ENCODE measurements at regions not wholly inside any gene's neighbourhood (a gene's known extent, or its start where the extent isn't known, plus 50 kb on each side); places are given as distances from the start of the nearest gene placed in this dataset.

DNA sequence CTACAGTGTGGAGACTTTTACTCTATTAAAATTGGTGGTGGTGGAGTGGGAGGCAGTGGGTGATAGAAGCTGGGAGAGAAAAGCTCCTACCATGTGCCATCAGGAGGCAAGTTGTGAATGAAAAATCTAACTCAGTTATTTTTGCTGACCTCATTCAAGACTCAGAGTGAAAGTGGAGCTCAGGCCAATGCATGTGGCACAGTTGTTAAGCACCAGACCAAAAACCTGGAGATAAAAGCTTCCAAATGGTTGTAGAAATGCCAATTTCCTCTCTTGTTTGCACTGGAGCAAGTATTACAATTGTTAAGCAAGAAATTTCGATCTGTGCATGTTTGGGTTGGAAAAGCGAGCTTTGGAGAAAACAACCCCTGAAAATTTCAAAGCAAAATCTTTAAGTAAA lies 81.5 kb upstream of the PRICKLE2 start:
- H3K9me3 ChIP-seq (ENCODE audit: insufficient read depth, low read depth, low read length): no peaks in the 10 kb centered on the region
- no peaks in the 10 kb centered on the region for H3K27me3 ChIP-seq (ENCODE audit: insufficient read depth, low read length)
- no peaks in the 10 kb centered on the region for H3K4me1 ChIP-seq (ENCODE audit: insufficient read depth, low read length)
- no peaks in the 10 kb centered on the region for H3K36me3 ChIP-seq (ENCODE audit: insufficient read depth, low read depth, low read length)
- no peak overlapping the region for H3K9ac ChIP-seq (ENCODE audit: low read depth, low read length)
- H3K27ac ChIP-seq (ENCODE audit: low read length): no peak overlapping the region
- H3K4me3 ChIP-seq (ENCODE audit: low read length): no peak overlapping the region

DNA sequence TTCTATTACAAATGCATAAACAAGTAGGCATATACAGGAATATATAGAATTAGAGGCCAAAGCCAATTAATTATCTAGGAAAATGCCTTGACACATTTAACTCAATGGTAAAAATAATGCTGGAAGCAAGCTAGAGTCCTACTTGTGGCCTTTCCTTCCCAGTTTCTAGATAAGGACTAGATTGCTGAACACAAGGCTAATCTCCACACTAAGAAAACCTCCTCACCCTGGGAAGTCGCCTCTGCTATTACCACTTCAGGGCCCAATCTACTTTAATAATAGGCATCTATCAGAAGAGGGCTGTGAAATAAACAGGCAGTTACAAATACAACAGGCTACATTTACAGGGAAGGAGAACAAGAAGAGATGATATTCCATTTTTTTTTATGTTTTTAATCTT lies 80.5 kb upstream of the PRICKLE2 start:
- Histone ChIP-seq H3K27me3 (ENCODE audit: insufficient read depth, low read length) (no peaks in the 10 kb centered on the region), H3K9ac (ENCODE audit: low read depth, low read length) (no peak overlapping the region), H3K9me3 (ENCODE audit: insufficient read depth, low read depth, low read length) (no peaks in the 10 kb centered on the region), H3K27ac (ENCODE audit: low read length) (no peak overlapping the region), H3K4me1 (ENCODE audit: insufficient read depth, low read length) (no peaks in the 10 kb centered on the region), H3K36me3 (ENCODE audit: insufficient read depth, low read depth, low read length) (no peaks in the 10 kb centered on the region), H3K4me3 (ENCODE audit: low read length) (no peak overlapping the region)

DNA sequence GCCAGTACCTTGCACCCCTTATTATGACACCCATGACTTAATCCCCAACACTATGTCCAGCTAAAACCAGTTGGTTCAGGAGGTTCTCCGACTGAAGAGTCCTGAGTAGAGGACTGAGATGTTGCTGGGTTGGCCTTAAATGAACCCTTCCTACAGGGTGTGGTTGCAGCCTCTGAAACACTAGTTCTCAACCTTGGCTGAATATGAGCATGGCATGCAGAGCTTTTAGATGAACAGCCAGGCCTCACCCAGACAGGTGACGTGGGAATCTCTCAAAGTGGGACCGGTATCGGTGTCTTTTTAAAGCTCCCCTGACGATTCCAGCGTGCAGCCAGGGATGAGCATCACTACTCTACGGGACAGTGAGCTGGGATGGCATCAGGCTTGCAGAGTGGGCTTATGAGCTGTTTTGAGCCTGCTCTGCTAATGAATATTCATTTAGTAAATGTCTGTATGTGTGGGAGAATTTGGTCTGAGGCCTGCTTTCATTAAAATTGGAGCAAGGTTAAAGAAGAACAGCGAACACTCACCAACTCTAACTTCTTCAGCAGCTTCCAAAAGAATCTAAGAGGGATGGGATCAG lies 79.7 kb upstream of the PRICKLE2 start:
- Histone ChIP-seq H3K9me3 (ENCODE audit: insufficient read depth, low read depth, low read length) (no peaks in the 10 kb centered on the region), H3K9ac (ENCODE audit: low read depth, low read length) (no peak overlapping the region), H3K4me3 (ENCODE audit: low read length) (no peak overlapping the region), H3K4me1 (ENCODE audit: insufficient read depth, low read length) (no peaks in the 10 kb centered on the region), H3K27me3 (ENCODE audit: insufficient read depth, low read length) (no peaks in the 10 kb centered on the region), H3K36me3 (ENCODE audit: insufficient read depth, low read depth, low read length) (no peaks in the 10 kb centered on the region), H3K27ac (ENCODE audit: low read length) (no peak overlapping the region)

GRCh38 chr3:64303881-64304280 lies 78.6 kb upstream of the PRICKLE2 start:
- no peaks in the 10 kb centered on the region for H3K9me3 ChIP-seq (ENCODE audit: insufficient read depth, low read depth, low read length)
- H3K27ac ChIP-seq (ENCODE audit: low read length): no peak overlapping the region
- no peak overlapping the region for H3K4me3 ChIP-seq (ENCODE audit: low read length)

GRCh38 chr3:64303401-64303800 lies 78.1 kb upstream of the PRICKLE2 start:
- Histone ChIP-seq H3K27me3 (ENCODE audit: insufficient read depth, low read length) (no peaks in the 10 kb centered on the region), H3K9ac (ENCODE audit: low read depth, low read length) (no peak overlapping the region), H3K4me1 (ENCODE audit: insufficient read depth, low read length) (no peaks in the 10 kb centered on the region), H3K36me3 (ENCODE audit: insufficient read depth, low read depth, low read length) (no peaks in the 10 kb centered on the region), H3K27ac (ENCODE audit: low read length) (no peak overlapping the region), H3K9me3 (ENCODE audit: insufficient read depth, low read depth, low read length) (0 out of 2 replicates have a peak, but pooled peaks cover 2% of the 10 kb centered on the region), H3K4me3 (ENCODE audit: low read length) (no peak overlapping the region)

More at GRCh38 chr3:64303881-64304280, 78.6 kb upstream of the PRICKLE2 start:
- Histone ChIP-seq H3K4me1 (ENCODE audit: insufficient read depth, low read length) (no peaks in the 10 kb centered on the region), H3K9ac (ENCODE audit: low read depth, low read length) (no peak overlapping the region), H3K27me3 (ENCODE audit: insufficient read depth, low read length) (no peaks in the 10 kb centered on the region), H3K36me3 (ENCODE audit: insufficient read depth, low read depth, low read length) (no peaks in the 10 kb centered on the region)

GRCh38 chr3:64301476-64301875 lies 76.2 kb upstream of the PRICKLE2 start:
- Histone ChIP-seq H3K36me3 (ENCODE audit: insufficient read depth, low read depth, low read length) (no peaks in the 10 kb centered on the region), H3K4me1 (ENCODE audit: insufficient read depth, low read length) (no peaks in the 10 kb centered on the region), H3K27me3 (ENCODE audit: insufficient read depth, low read length) (no peaks in the 10 kb centered on the region), H3K9me3 (ENCODE audit: insufficient read depth, low read depth, low read length) (peaks cover 18% of the 10 kb centered on the region), H3K4me3 (ENCODE audit: low read length) (no peak overlapping the region), H3K9ac (ENCODE audit: low read depth, low read length) (no peak overlapping the region), H3K27ac (ENCODE audit: low read length) (no peak overlapping the region)

- Histone ChIP-seq H3K36me3 (ENCODE audit: insufficient read depth, low read depth, low read length) (no peaks in the 10 kb centered on the region), H3K9me3 (ENCODE audit: insufficient read depth, low read depth, low read length) (peaks cover 19% of the 10 kb centered on the region), H3K27me3 (ENCODE audit: insufficient read depth, low read length) (no peaks in the 10 kb centered on the region), H3K9ac (ENCODE audit: low read depth, low read length) (no peak overlapping the region), H3K4me1 (ENCODE audit: insufficient read depth, low read length) (no peaks in the 10 kb centered on the region), H3K27ac (ENCODE audit: low read length) (no peak overlapping the region), H3K4me3 (ENCODE audit: low read length) (no peak overlapping the region)
These were observed 75.6 kb upstream of the PRICKLE2 start for GRCh38 chr3:64300790-64301423.

DNA sequence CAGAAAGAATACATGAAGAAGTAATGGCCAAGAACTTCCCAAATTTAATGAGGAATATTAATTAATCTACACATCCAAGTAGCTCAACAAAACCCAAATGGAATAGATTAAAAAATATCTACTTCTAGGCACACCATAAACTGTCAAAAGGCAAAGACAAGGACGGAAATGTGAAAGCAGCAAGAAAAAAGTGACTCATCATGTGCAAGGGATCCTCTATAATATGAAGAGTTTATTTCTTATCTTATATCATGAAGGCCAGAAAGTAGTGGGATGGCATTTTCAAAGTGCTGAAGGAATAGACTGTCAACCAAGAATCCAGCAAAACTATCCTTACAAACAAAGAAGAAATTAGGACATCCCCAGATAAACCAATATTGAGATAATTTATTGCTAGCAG lies 73.9 kb upstream of the PRICKLE2 start:
- peaks cover 19% of the 10 kb centered on the region for H3K9me3 ChIP-seq (ENCODE audit: insufficient read depth, low read depth, low read length)
- H3K36me3 ChIP-seq (ENCODE audit: insufficient read depth, low read depth, low read length): no peaks in the 10 kb centered on the region
- H3K27me3 ChIP-seq (ENCODE audit: insufficient read depth, low read length): no peaks in the 10 kb centered on the region
- no peak overlapping the region for H3K9ac ChIP-seq (ENCODE audit: low read depth, low read length)
- H3K4me1 ChIP-seq (ENCODE audit: insufficient read depth, low read length): no peaks in the 10 kb centered on the region
- H3K27ac ChIP-seq (ENCODE audit: low read length): no peak overlapping the region
- no peak overlapping the region for H3K4me3 ChIP-seq (ENCODE audit: low read length)

DNA sequence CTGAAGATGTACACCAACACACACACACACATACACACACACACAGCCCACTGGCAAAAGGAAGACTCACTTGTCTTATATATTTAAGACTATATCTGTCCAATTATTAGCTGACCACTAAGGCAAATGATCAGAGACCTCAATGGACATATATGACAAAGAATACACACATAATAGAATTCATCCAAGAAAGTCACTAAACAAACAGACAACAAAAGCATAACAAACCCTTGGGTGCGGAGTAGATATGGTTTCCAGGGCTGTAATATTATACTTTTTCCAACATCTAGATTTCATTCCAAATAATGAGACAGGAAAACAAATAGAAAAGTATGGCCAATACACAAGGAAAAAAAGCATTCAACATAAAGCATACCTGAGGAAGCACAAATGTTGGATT lies 72.3 kb upstream of the PRICKLE2 start:
- Histone ChIP-seq H3K27me3 (ENCODE audit: insufficient read depth, low read length) (no peaks in the 10 kb centered on the region), H3K4me3 (ENCODE audit: low read length) (no peak overlapping the region), H3K27ac (ENCODE audit: low read length) (no peak overlapping the region), H3K4me1 (ENCODE audit: insufficient read depth, low read length) (no peaks in the 10 kb centered on the region), H3K9me3 (ENCODE audit: insufficient read depth, low read depth, low read length) (peaks cover 19% of the 10 kb centered on the region), H3K9ac (ENCODE audit: low read depth, low read length) (no peak overlapping the region), H3K36me3 (ENCODE audit: insufficient read depth, low read depth, low read length) (no peaks in the 10 kb centered on the region)

GRCh38 chr3:64295594-64295993 lies 70.3 kb upstream of the PRICKLE2 start:
- Histone ChIP-seq H3K4me1 (ENCODE audit: insufficient read depth, low read length) (no peaks in the 10 kb centered on the region), H3K9ac (ENCODE audit: low read depth, low read length) (no peak overlapping the region), H3K9me3 (ENCODE audit: insufficient read depth, low read depth, low read length) (peaks cover 19% of the 10 kb centered on the region), H3K27ac (ENCODE audit: low read length) (no peak overlapping the region), H3K4me3 (ENCODE audit: low read length) (no peak overlapping the region), H3K27me3 (ENCODE audit: insufficient read depth, low read length) (no peaks in the 10 kb centered on the region), H3K36me3 (ENCODE audit: insufficient read depth, low read depth, low read length) (no peaks in the 10 kb centered on the region)

- no peak overlapping the region for H3K9ac ChIP-seq (ENCODE audit: low read depth, low read length)
- H3K4me1 ChIP-seq (ENCODE audit: insufficient read depth, low read length): no peaks in the 10 kb centered on the region
- no peaks in the 10 kb centered on the region for H3K27me3 ChIP-seq (ENCODE audit: insufficient read depth, low read length)
- H3K27ac ChIP-seq (ENCODE audit: low read length): no peak overlapping the region
- H3K36me3 ChIP-seq (ENCODE audit: insufficient read depth, low read depth, low read length): no peaks in the 10 kb centered on the region
- no peak overlapping the region for H3K4me3 ChIP-seq (ENCODE audit: low read length)
- peaks cover 19% of the 10 kb centered on the region for H3K9me3 ChIP-seq (ENCODE audit: insufficient read depth, low read depth, low read length)
These were observed 69.5 kb upstream of the PRICKLE2 start for GRCh38 chr3:64294771-64295170.

DNA sequence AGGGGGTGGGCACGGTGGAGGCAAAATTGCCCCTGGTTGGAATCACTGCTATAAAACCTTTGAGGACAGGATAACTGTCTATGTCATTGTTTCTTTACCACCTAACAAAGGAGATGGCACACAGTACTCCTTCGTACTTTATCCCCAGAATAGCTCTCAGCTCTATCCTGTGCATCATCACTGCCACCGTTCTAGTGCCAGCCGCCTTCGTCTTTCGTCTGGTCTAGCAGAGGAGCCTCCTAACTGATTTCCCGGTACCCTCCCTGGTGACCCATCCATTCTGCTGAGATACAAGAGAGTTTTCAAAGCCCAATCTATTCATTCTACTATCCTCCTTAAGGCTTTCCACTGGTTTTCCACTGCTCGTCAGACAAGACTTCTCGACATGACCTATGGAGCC lies 67.9 kb upstream of the PRICKLE2 start:
- Histone ChIP-seq H3K9me3 (ENCODE audit: insufficient read depth, low read depth, low read length) (peaks cover 16% of the 10 kb centered on the region), H3K27me3 (ENCODE audit: insufficient read depth, low read length) (no peaks in the 10 kb centered on the region), H3K4me1 (ENCODE audit: insufficient read depth, low read length) (no peaks in the 10 kb centered on the region), H3K36me3 (ENCODE audit: insufficient read depth, low read depth, low read length) (no peaks in the 10 kb centered on the region), H3K27ac (ENCODE audit: low read length) (no peak overlapping the region), H3K9ac (ENCODE audit: low read depth, low read length) (no peak overlapping the region), H3K4me3 (ENCODE audit: low read length) (no peak overlapping the region)
